ENCODE measurements at regions not wholly inside any gene's neighbourhood (a gene's known extent, or its start where the extent isn't known, plus 50 kb on each side); places are given as distances from the start of the nearest gene placed in this dataset.
"Not testable (repeated sequence)": the region's sequence is repeated elsewhere in the genome, so short reads cannot be mapped to it uniquely, and the experiment has no call there.

GRCh38 chr10:119996944-119997343 is 104.4 kb downstream of the SEC23IP start:
- DNase-seq (ENCODE audit: low read depth) = no peak

- DNase-seq (ENCODE audit: low read depth) = no peak
These were observed 104.9 kb downstream of the SEC23IP start for GRCh38 chr10:119997429-119997828.

- no peak for DNase-seq (ENCODE audit: low read depth)
These were observed 110.3 kb downstream of the SEC23IP start for GRCh38 chr10:120002785-120003184.

- no peak for DNase-seq (ENCODE audit: low read depth)
These were observed 113.0 kb downstream of the SEC23IP start for GRCh38 chr10:120005207-120006201.

- no peak for DNase-seq (ENCODE audit: low read depth)
These were observed 114.7 kb downstream of the SEC23IP start for GRCh38 chr10:120007261-120007660.

- no peak for DNase-seq (ENCODE audit: low read depth)
These were observed 119.0 kb downstream of the SEC23IP start for GRCh38 chr10:120011359-120012130.

- no peak for DNase-seq (ENCODE audit: low read depth)
These were observed 119.5 kb downstream of the SEC23IP start for GRCh38 chr10:120012131-120012400.

GRCh38 chr10:120012566-120012965 is 120.0 kb downstream of the SEC23IP start:
- DNase-seq (ENCODE audit: low read depth) = no peak

GRCh38 chr10:120014031-120014430 is 121.5 kb downstream of the SEC23IP start:
- DNase-seq (ENCODE audit: low read depth) = no peak

GRCh38 chr10:120015064-120015463 is 122.5 kb downstream of the SEC23IP start:
- no peak for DNase-seq (ENCODE audit: low read depth)

GRCh38 chr10:120016906-120017305 is 124.4 kb downstream of the SEC23IP start:
- no peak for DNase-seq (ENCODE audit: low read depth)

- no peak for DNase-seq (ENCODE audit: low read depth)
These were observed 125.3 kb downstream of the SEC23IP start for GRCh38 chr10:120017733-120018417.

- DNase-seq (ENCODE audit: low read depth) = no peak
These were observed 126.2 kb downstream of the SEC23IP start for GRCh38 chr10:120018695-120019094.

GRCh38 chr10:120019568-120019967 is 127.0 kb downstream of the SEC23IP start:
- no peak for DNase-seq (ENCODE audit: low read depth)

GRCh38 chr10:120022357-120022756 is 129.8 kb downstream of the SEC23IP start:
- DNase-seq (ENCODE audit: low read depth) = no peak

GRCh38 chr10:120034236-120034635 is 141.7 kb downstream of the SEC23IP start:
- no peak for DNase-seq (ENCODE audit: low read depth)

- no peak for DNase-seq (ENCODE audit: low read depth)
These were observed 146.5 kb downstream of the SEC23IP start for GRCh38 chr10:120039046-120039445.

- no peak for DNase-seq (ENCODE audit: low read depth)
These were observed 147.3 kb downstream of the SEC23IP start for GRCh38 chr10:120039826-120040225.

GRCh38 chr10:120041807-120042559 is 149.5 kb downstream of the SEC23IP start:
- no peak for DNase-seq (ENCODE audit: low read depth)

GRCh38 chr10:120042705-120043104 is 150.2 kb downstream of the SEC23IP start:
- no peak for DNase-seq (ENCODE audit: low read depth)

GRCh38 chr10:120047373-120047772 is 154.8 kb downstream of the SEC23IP start:
- not testable (repeated sequence) for DNase-seq (ENCODE audit: low read depth)

- no peak for DNase-seq (ENCODE audit: low read depth)
These were observed 155.4 kb downstream of the SEC23IP start for GRCh38 chr10:120047926-120048325.
